B cell (primary cell): ENCODE measurements at regions not wholly inside any gene's neighbourhood (a gene's known extent, or its start where the extent isn't known, plus 50 kb on each side); places are given as distances from the start of the nearest gene placed in this dataset.

ENCODE experiments used
- ATAC-seq: fragments of 200-7000 bp; cut with Tn5 transposase; one replicate; pipeline ENCODE4 v1.10.0; 2021; ENCODE audit warnings: low read depth, mild to moderate bottlenecking, moderate number of reproducible peaks, moderate library complexity
- CTCF ChIA-PET: fragments of 350-600 bp; sonication (Branson Sonifier 250); formaldehyde crosslinking; loops from one replicate; lab custom pipeline; 2021; ENCODE audit warnings: antibody characterized with exemption, inconsistent platforms; lab: Charles Lee
- POLR2A ChIA-PET: fragments of 350-600 bp; sonication (Branson Sonifier 250); formaldehyde crosslinking; loops from one replicate; lab custom pipeline; 2021; ENCODE audit warnings: antibody characterized with exemption; lab: Charles Lee
- DNase-seq: peaks from one replicate; pipeline ENCODE4 v3.0.0; 2013
- H2AFZ ChIP-seq: 2 replicates; pipeline ENCODE4 v1.6.1; 2012; ENCODE audit warnings: mild to moderate bottlenecking, low read depth, low read length; ENCODE audit not compliant: insufficient read depth, poor library complexity, severe bottlenecking
- H3K27ac ChIP-seq, 2 donors: 1 replicate in 1 of 2; 2 replicates in 1 of 2; pipeline ENCODE4 v1.5.1; 2012 to 2013; ENCODE audit warnings: low read length in 2 of 2, mild to moderate bottlenecking in 2 of 2, moderate library complexity in 1 of 2
- H3K27me3 ChIP-seq, 4 experiments: fragments of 200-600 bp in 1 of 4; sonication (generic) in 1 of 4; replicated peaks in 1 of 4; 1 replicate in 2 of 4; 2 replicates in 2 of 4; pipeline versions ENCODE4 v1.6.1 to v1.7.0; 2013 to 2016; ENCODE audit warnings: low read length in 3 of 4, mild to moderate bottlenecking in 2 of 4, mixed read lengths in 1 of 4, moderate library complexity in 1 of 4; ENCODE audit not compliant: insufficient read depth in 4 of 4, control insufficient read depth in 3 of 4; ENCODE audit errors: control extremely low read depth in 1 of 4
- H3K36me3 ChIP-seq, 2 experiments: replicated peaks in 1 of 2; 1 replicate in 1 of 2; 2 replicates in 1 of 2; pipeline versions ENCODE4 v1.6.1 to v1.7.1; 2013; ENCODE audit warnings: low read length in 1 of 2; ENCODE audit not compliant: insufficient read depth in 2 of 2, control insufficient read depth in 1 of 2; ENCODE audit errors: control extremely low read depth in 1 of 2, extremely low read depth in 1 of 2
- H3K4me1 ChIP-seq, 2 donors: fragments of 200-600 bp in 1 of 2; sonication (generic) in 1 of 2; 1 replicate in 1 of 2; 2 replicates in 1 of 2; pipeline versions ENCODE4 v1.5.1 to v1.6.1; 2013 to 2017; ENCODE audit warnings: low read length in 2 of 2; ENCODE audit not compliant: control insufficient read depth in 2 of 2, insufficient read depth in 2 of 2
- H3K4me2 ChIP-seq: replicated peaks from 2 replicates; pipeline ENCODE3; 2012; ENCODE audit warnings: mild to moderate bottlenecking, low read depth, low read length; ENCODE audit not compliant: poor library complexity, severe bottlenecking
- H3K4me3 ChIP-seq, 5 experiments: fragments of 200-600 bp in 1 of 5; sonication (generic) in 1 of 5; 1 replicate in 3 of 5; 2 replicates in 2 of 5; pipeline versions ENCODE4 v1.5.1 to v1.7.0; 2011 to 2016; ENCODE audit warnings: low read length in 4 of 5, mild to moderate bottlenecking in 4 of 5, low read depth in 2 of 5, control low read depth in 1 of 5, moderate library complexity in 1 of 5; ENCODE audit not compliant: insufficient read depth in 1 of 5; ENCODE audit errors: control extremely low read depth in 1 of 5, extremely low read depth in 1 of 5
- H3K79me2 ChIP-seq: fragments of 200-600 bp; sonication (generic); one replicate; pipeline ENCODE4 v1.6.0; 2016; ENCODE audit warnings: low read length; ENCODE audit not compliant: control insufficient read depth, insufficient read depth
- H3K9ac ChIP-seq: fragments of 200-600 bp; sonication (generic); 2 replicates; pipeline ENCODE4 v1.6.1; 2017; ENCODE audit warnings: mild to moderate bottlenecking, low read length, moderate library complexity
- H3K9me3 ChIP-seq, 3 donors: one replicate each; pipeline versions ENCODE4 v1.6.1 to v1.7.1; 2013; ENCODE audit warnings: low read length in 2 of 3; ENCODE audit not compliant: control insufficient read depth in 2 of 3, insufficient read depth in 1 of 3; ENCODE audit errors: control extremely low read depth in 1 of 3
- H4K20me1 ChIP-seq: 2 replicates; pipeline ENCODE4 v1.6.0; 2012; ENCODE audit warnings: mild to moderate bottlenecking, low read length; ENCODE audit not compliant: insufficient read depth, control insufficient read depth, poor library complexity, severe bottlenecking
- H3K27ac Mint-ChIP-seq: one replicate; pipeline ENCODE4 v1.8.0; 2021; ENCODE audit warnings: mixed read lengths
- H3K27me3 Mint-ChIP-seq: one replicate; pipeline ENCODE4 v1.8.0; 2021; ENCODE audit warnings: mixed read lengths
- H3K4me1 Mint-ChIP-seq: one replicate; pipeline ENCODE4 v1.8.0; 2021; ENCODE audit warnings: mixed read lengths
- H3K4me3 Mint-ChIP-seq: one replicate; pipeline ENCODE4 v1.8.0; 2021; ENCODE audit warnings: mixed read lengths
- H3K9me3 Mint-ChIP-seq: one replicate; pipeline ENCODE4 v1.8.0; 2022; ENCODE audit warnings: mixed read lengths; ENCODE audit not compliant: insufficient read depth
- EZH2 ChIP-seq: IDR thresholded peaks from 2 replicates; pipeline ENCODE4 v1.6.1; 2012; ENCODE audit warnings: borderline replicate concordance, low read depth, mild to moderate bottlenecking, moderate library complexity, low read length; ENCODE audit not compliant: insufficient read depth, poor library complexity, severe bottlenecking
- WGBS: methylation state at CpG from one replicate; pipeline ENCODE4 v1.1.5; 2013; ENCODE audit warnings: missing lambda C conversion rate; ENCODE audit not compliant: insufficient coverage; 5-methylcytosine and 5-hydroxymethylcytosine counted together
- intact Hi-C: fragments of 100-400 bp; cut with micrococcal nuclease; formaldehyde crosslinking; loops from one replicate; pipeline ENCODE4 v1.10.0; 2022
- TF ChIP-seq, protein P1 (sequence below): fragments of 200-600 bp; IDR thresholded peaks from one replicate; pipeline ENCODE4 v1.8.0; 2022; ENCODE audit warnings: antibody characterized with exemption, mild to moderate bottlenecking

DNA sequence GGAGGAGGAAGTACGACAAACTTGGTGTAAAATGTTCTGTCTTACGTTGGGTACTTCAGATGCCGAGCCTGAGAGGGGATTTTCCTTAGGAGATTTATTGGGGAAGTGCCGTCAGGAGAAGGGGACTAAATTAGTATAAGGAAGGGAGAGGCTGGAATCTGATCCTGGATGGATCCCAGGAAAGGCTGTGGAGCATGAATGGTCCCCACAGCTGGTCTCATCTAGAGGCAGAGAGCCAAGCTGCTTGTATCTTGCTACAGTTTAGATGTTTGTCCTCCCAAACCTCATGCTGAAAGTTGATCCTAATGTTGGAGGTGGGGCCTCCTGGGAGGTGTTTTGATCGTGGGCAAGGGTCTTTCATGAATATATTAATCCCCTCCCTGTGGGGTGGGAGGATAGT lies 798.4 kb upstream of the EEF2KMT start:
- no peaks in the 10 kb centered on the region for H3K27me3 Mint-ChIP-seq
- intact Hi-C loops: no loop called here
- no peak for DNase-seq
- no peak overlapping the region for H3K27ac Mint-ChIP-seq
- Histone ChIP-seq H3K4me3 (no peak overlapping the region), H3K9ac (no peak overlapping the region), H3K36me3 (no peaks in the 10 kb centered on the region), H3K79me2 (no peaks in the 10 kb centered on the region), H2AFZ (no peak overlapping the region), H3K9me3 (peaks cover 0 to 21% (median 0%) of the 10 kb centered on the region in 3 donors), H3K4me1 (no peaks in the 10 kb centered on the region), H3K27me3 (no peaks in the 10 kb centered on the region), H4K20me1 (no peaks in the 10 kb centered on the region), H3K4me2 (no peak overlapping the region), H3K27ac (no peak overlapping the region)
- H3K4me3 Mint-ChIP-seq: no peak overlapping the region
- ATAC-seq: no peak
- TF ChIP-seq EZH2: no peak
- TF ChIP-seq, protein P1, sequence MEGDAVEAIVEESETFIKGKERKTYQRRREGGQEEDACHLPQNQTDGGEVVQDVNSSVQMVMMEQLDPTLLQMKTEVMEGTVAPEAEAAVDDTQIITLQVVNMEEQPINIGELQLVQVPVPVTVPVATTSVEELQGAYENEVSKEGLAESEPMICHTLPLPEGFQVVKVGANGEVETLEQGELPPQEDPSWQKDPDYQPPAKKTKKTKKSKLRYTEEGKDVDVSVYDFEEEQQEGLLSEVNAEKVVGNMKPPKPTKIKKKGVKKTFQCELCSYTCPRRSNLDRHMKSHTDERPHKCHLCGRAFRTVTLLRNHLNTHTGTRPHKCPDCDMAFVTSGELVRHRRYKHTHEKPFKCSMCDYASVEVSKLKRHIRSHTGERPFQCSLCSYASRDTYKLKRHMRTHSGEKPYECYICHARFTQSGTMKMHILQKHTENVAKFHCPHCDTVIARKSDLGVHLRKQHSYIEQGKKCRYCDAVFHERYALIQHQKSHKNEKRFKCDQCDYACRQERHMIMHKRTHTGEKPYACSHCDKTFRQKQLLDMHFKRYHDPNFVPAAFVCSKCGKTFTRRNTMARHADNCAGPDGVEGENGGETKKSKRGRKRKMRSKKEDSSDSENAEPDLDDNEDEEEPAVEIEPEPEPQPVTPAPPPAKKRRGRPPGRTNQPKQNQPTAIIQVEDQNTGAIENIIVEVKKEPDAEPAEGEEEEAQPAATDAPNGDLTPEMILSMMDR: no peak
- WGBS: 27% methylated on average over 4 of the region's 5 CpGs
- H3K4me1 Mint-ChIP-seq: no peaks in the 10 kb centered on the region
- POLR2A ChIA-PET: no interaction called here
- CTCF ChIA-PET: no interaction called here
- H3K9me3 Mint-ChIP-seq: peaks cover 10% of the 10 kb centered on the region

DNA sequence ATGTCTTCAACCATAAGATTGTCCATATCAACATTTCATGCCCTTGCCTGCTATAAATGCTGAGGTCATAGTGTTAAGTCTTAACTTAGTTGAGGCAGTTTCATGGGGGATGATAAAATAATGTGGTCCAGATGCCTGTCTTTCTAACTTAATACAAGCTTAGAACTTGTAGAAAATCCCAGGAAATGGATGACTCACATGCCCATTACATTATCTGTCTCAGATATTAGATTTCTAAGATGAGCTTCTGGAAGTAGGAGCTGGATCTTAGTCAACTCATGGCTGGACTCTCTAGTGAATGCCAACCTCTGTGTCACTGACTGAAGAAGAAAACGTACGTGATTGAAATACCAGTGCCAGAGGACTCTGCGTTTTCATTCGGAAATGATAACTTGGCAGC lies 797.5 kb upstream of the EEF2KMT start:
- ATAC-seq (no peak), DNase-seq (no peak)
- no peak overlapping the region for H3K4me2 ChIP-seq
- H3K36me3 ChIP-seq: no peaks in the 10 kb centered on the region
- H3K9me3 ChIP-seq: peaks cover 0 to 14% (median 0%) of the 10 kb centered on the region in 3 donors
- POLR2A ChIA-PET: no interaction called here
- no peaks in the 10 kb centered on the region for H3K4me1 ChIP-seq
- H3K27ac ChIP-seq: no peak overlapping the region
- no peak overlapping the region for H2AFZ ChIP-seq
- H3K9ac ChIP-seq: no peak overlapping the region
- Mint-ChIP-seq H3K9me3 (peaks cover 6% of the 10 kb centered on the region), H3K27ac (no peak overlapping the region), H3K4me3 (no peak overlapping the region), H3K4me1 (no peaks in the 10 kb centered on the region), H3K27me3 (no peaks in the 10 kb centered on the region)
- no peak overlapping the region for H3K4me3 ChIP-seq
- CTCF ChIA-PET: no interaction called here
- H4K20me1 ChIP-seq: no peaks in the 10 kb centered on the region
- no peaks in the 10 kb centered on the region for H3K27me3 ChIP-seq
- H3K79me2 ChIP-seq: no peaks in the 10 kb centered on the region
- 84% methylated on average over 4 of the region's 4 CpGs for WGBS
- intact Hi-C loops: no loop called here
- TF ChIP-seq EZH2: no peak
- TF ChIP-seq, protein P1: no peak
